ENCODE measurements at regions not wholly inside any gene's neighbourhood (a gene's known extent, or its start where the extent isn't known, plus 50 kb on each side); places are given as distances from the start of the nearest gene placed in this dataset.
"Not testable (repeated sequence)": the region's sequence is repeated elsewhere in the genome, so short reads cannot be mapped to it uniquely, and the experiment has no call there.

GRCh38 chr4:64935469-64936001, 526.3 kb upstream of the TECRL start:
- Histone ChIP-seq H3K9me3 (no peaks in the 10 kb centered on the region), H3K4me3 (no peak overlapping the region), H3K36me3 (ENCODE audit: low read depth) (no peaks in the 10 kb centered on the region), H3K4me1 (ENCODE audit: low read depth) (no peaks in the 10 kb centered on the region)
- intact Hi-C loops (cut with DNase I, micrococcal nuclease): no loop called here
- TF ChIP-seq CTCF (IDR thresholded peaks at IDR 0.05): no peak
- DNase-seq (no peak), ATAC-seq (no peak)

- intact Hi-C loops (cut with DNase I, micrococcal nuclease): no loop called here
Measured at GRCh38 chr4:64911846-64912245, 502.6 kb upstream of the TECRL start.

GRCh38 chr4:64903986-64904385, 494.7 kb upstream of the TECRL start:
- intact Hi-C loops (cut with DNase I, micrococcal nuclease): no loop called here
- no peak for TF ChIP-seq CTCF (IDR thresholded peaks at IDR 0.05)

More at GRCh38 chr4:64911846-64912245, 502.6 kb upstream of the TECRL start:
- no peak for TF ChIP-seq CTCF (IDR thresholded peaks at IDR 0.05)
- DNase-seq: no peak
- H3K9me3 ChIP-seq: no peaks in the 10 kb centered on the region
- no peaks in the 10 kb centered on the region for H3K36me3 ChIP-seq (ENCODE audit: low read depth)
- no peaks in the 10 kb centered on the region for H3K4me1 ChIP-seq (ENCODE audit: low read depth)
- ATAC-seq: no peak
- no peak overlapping the region for H3K4me3 ChIP-seq

GRCh38 chr4:64899563-64899962, 490.3 kb upstream of the TECRL start:
- intact Hi-C loops (cut with DNase I, micrococcal nuclease): no loop called here
- no peak for ATAC-seq
- Histone ChIP-seq H3K9me3 (no peaks in the 10 kb centered on the region), H3K4me1 (ENCODE audit: low read depth) (no peaks in the 10 kb centered on the region), H3K4me3 (no peak overlapping the region), H3K36me3 (ENCODE audit: low read depth) (no peaks in the 10 kb centered on the region)
- TF ChIP-seq CTCF (IDR thresholded peaks at IDR 0.05): no peak
- no peak for DNase-seq

More at GRCh38 chr4:64903986-64904385, 494.7 kb upstream of the TECRL start:
- Histone ChIP-seq H3K4me3 (no peak overlapping the region), H3K36me3 (ENCODE audit: low read depth) (no peaks in the 10 kb centered on the region), H3K4me1 (ENCODE audit: low read depth) (no peaks in the 10 kb centered on the region), H3K9me3 (no peaks in the 10 kb centered on the region)
- DNase-seq (no peak), ATAC-seq (no peak)

GRCh38 chr4:64899030-64899429, 489.8 kb upstream of the TECRL start:
- H3K4me1 ChIP-seq (ENCODE audit: low read depth); intact Hi-C loops (cut with DNase I, micrococcal nuclease); ATAC-seq; H3K4me3 ChIP-seq; DNase-seq; H3K36me3 ChIP-seq (ENCODE audit: low read depth); H3K9me3 ChIP-seq: not testable (repeated sequence)

GRCh38 chr4:64897683-64898082, 488.4 kb upstream of the TECRL start:
- intact Hi-C loops (cut with DNase I, micrococcal nuclease): no loop called here
- DNase-seq: no peak
- H3K4me1 ChIP-seq (ENCODE audit: low read depth): no peaks in the 10 kb centered on the region
- ATAC-seq: no peak
- no peak overlapping the region for H3K4me3 ChIP-seq
- H3K36me3 ChIP-seq (ENCODE audit: low read depth): no peaks in the 10 kb centered on the region
- H3K9me3 ChIP-seq: no peaks in the 10 kb centered on the region
- TF ChIP-seq CTCF (IDR thresholded peaks at IDR 0.05): no peak

All from mucosa of descending colon (tissue), 3 donors.